ENCODE measurements at regions not wholly inside any gene's neighbourhood (a gene's known extent, or its start where the extent isn't known, plus 50 kb on each side); places are given as distances from the start of the nearest gene placed in this dataset.
"Not testable (repeated sequence)": the region's sequence is repeated elsewhere in the genome, so short reads cannot be mapped to it uniquely, and the experiment has no call there.

GRCh38 chr1:233722212-233722979 lies 108.5 kb downstream of the KCNK1 start:
- no peaks in the 10 kb centered on the region for H3K36me3 ChIP-seq
- no peaks in the 10 kb centered on the region for H3K4me1 ChIP-seq
- no peaks in the 10 kb centered on the region for H3K9me3 ChIP-seq
- no peak for DNase-seq
- H3K27ac ChIP-seq, result no peak overlapping the region
- TF ChIP-seq, protein P1, sequence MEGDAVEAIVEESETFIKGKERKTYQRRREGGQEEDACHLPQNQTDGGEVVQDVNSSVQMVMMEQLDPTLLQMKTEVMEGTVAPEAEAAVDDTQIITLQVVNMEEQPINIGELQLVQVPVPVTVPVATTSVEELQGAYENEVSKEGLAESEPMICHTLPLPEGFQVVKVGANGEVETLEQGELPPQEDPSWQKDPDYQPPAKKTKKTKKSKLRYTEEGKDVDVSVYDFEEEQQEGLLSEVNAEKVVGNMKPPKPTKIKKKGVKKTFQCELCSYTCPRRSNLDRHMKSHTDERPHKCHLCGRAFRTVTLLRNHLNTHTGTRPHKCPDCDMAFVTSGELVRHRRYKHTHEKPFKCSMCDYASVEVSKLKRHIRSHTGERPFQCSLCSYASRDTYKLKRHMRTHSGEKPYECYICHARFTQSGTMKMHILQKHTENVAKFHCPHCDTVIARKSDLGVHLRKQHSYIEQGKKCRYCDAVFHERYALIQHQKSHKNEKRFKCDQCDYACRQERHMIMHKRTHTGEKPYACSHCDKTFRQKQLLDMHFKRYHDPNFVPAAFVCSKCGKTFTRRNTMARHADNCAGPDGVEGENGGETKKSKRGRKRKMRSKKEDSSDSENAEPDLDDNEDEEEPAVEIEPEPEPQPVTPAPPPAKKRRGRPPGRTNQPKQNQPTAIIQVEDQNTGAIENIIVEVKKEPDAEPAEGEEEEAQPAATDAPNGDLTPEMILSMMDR (IDR thresholded peaks at IDR 0.05), result no peak
- no peak for TF ChIP-seq POLR2A (IDR thresholded peaks at IDR 0.05)
- H3K4me3 ChIP-seq, result no peak overlapping the region
- no peaks in the 10 kb centered on the region for H3K27me3 ChIP-seq

- TF ChIP-seq, protein P1 (IDR thresholded peaks at IDR 0.05), result no peak
- no peak for TF ChIP-seq POLR2A (IDR thresholded peaks at IDR 0.05)
Measured at GRCh38 chr1:233723387-233723786, 109.5 kb downstream of the KCNK1 start.

GRCh38 chr1:233724131-233724631 lies 110.3 kb downstream of the KCNK1 start:
- H3K27ac ChIP-seq, H3K4me3 ChIP-seq, H3K36me3 ChIP-seq, H3K9me3 ChIP-seq, H3K27me3 ChIP-seq, H3K4me1 ChIP-seq, DNase-seq: not testable (repeated sequence)

More at GRCh38 chr1:233723387-233723786, 109.5 kb downstream of the KCNK1 start:
- Histone ChIP-seq H3K36me3 (no peaks in the 10 kb centered on the region), H3K4me1 (no peaks in the 10 kb centered on the region), H3K27ac (no peak overlapping the region), H3K27me3 (no peaks in the 10 kb centered on the region), H3K9me3 (no peaks in the 10 kb centered on the region), H3K4me3 (no peak overlapping the region)
- DNase-seq, result no peak

DNA sequence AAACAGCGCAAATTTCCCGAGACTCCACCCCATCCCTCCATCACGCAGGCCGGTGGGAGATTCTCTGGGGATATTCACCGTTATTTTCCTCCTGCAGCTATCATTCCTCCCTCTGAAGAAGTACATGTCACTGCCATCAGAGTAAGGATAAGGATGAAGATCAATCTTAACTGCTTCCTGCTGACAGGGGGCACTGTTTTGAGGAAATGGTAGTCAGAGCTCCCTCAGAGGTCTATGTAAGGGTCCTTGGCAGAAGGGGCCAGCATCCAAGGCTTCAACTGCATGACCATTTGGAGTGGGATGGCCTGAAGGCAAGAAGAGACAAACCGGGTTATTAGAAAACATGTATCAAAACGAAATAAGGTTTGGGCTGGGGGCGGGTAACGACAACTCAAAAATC lies 111.5 kb downstream of the KCNK1 start:
- no peaks in the 10 kb centered on the region for H3K4me1 ChIP-seq
- TF ChIP-seq, protein P1 (IDR thresholded peaks at IDR 0.05), result no peak
- TF ChIP-seq POLR2A (IDR thresholded peaks at IDR 0.05), result no peak
- no peak for DNase-seq
- no peak overlapping the region for H3K27ac ChIP-seq
- H3K36me3 ChIP-seq, result no peaks in the 10 kb centered on the region
- no peaks in the 10 kb centered on the region for H3K27me3 ChIP-seq
- no peaks in the 10 kb centered on the region for H3K9me3 ChIP-seq
- no peak overlapping the region for H3K4me3 ChIP-seq

DNA sequence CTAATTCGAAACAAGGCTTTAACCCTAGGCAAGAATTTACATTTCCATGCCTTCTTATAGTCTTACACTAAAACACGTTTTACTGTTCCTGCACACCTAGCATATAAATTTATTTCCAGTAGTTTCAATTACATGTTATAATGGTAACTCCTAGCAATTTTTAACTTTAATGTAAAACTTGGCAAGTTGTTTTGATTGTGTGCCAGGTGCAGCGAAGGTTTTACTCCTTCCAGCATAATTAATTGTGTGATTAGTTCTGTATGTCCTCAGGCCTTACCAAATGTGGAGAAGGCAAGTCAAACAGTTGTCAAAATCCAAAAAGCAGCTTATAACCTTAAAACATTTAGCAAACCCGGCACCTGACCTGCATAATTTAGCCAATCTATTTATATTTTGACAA lies 114.8 kb downstream of the KCNK1 start:
- Histone ChIP-seq H3K36me3 (no peaks in the 10 kb centered on the region), H3K27ac (no peak overlapping the region), H3K27me3 (no peaks in the 10 kb centered on the region), H3K4me1 (no peaks in the 10 kb centered on the region), H3K9me3 (no peaks in the 10 kb centered on the region), H3K4me3 (no peak overlapping the region)
- no peak for TF ChIP-seq POLR2A (IDR thresholded peaks at IDR 0.05)
- TF ChIP-seq, protein P1 (IDR thresholded peaks at IDR 0.05), result no peak
- no peak for DNase-seq

DNA sequence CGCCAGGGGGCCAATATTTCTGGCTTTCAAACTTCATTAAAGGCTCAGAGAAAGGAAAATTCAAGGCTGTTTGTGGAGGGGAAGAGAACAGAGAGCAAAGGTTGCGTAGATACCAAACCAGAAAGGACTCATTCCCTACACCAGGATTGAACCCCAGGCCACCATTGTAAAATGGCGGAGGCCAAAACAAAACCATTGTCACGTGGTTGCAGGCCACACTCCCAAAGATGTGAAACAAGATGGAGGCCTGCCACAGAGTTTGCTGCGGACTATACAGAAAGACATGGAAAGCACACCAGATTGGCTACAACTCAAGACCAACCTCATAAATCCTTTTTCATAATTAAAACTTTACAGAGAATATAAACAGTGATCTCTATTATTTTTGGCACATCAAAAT lies 116.5 kb downstream of the KCNK1 start:
- Histone ChIP-seq H3K4me3 (no peak overlapping the region), H3K36me3 (no peaks in the 10 kb centered on the region), H3K27me3 (no peaks in the 10 kb centered on the region), H3K4me1 (no peaks in the 10 kb centered on the region), H3K9me3 (no peaks in the 10 kb centered on the region), H3K27ac (no peak overlapping the region)
- DNase-seq, result no peak
- TF ChIP-seq, protein P1 (IDR thresholded peaks at IDR 0.05), result no peak
- TF ChIP-seq POLR2A (IDR thresholded peaks at IDR 0.05), result no peak
